ENCODE measurements at regions not wholly inside any gene's neighbourhood (a gene's known extent, or its start where the extent isn't known, plus 50 kb on each side); places are given as distances from the start of the nearest gene placed in this dataset.

GRCh38 chr1:82830690-82831380, 1030.1 kb downstream of the ADGRL2 start:
- TF ChIP-seq CTCF (IDR thresholded peaks at IDR 0.05) (no peak), POLR2A (IDR thresholded peaks at IDR 0.05) (no peak)

Measured in adrenal gland (tissue), 5 donors.